ENCODE measurements at regions not wholly inside any gene's neighbourhood (a gene's known extent, or its start where the extent isn't known, plus 50 kb on each side); places are given as distances from the start of the nearest gene placed in this dataset.

DNA sequence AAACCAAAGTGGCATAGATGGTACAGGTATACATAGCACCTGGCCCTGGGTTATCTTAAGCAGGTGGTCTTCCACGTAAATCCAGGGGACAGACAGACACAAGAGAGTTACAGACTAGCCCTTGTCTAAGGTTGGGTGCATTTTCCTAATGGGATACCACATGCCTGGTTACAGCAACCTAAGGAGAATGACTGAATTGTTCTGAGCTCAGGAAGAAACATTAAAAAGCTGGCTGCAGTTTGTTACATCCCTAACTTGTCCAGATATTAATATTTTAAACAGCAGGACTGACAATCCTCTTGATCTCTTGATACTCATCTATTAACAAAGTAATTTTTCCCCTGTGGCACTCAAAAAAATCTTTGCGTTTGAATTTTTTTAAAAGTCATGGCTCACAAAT lies 102.2 kb upstream of the SERP2 start:
- TF ChIP-seq, protein P1, sequence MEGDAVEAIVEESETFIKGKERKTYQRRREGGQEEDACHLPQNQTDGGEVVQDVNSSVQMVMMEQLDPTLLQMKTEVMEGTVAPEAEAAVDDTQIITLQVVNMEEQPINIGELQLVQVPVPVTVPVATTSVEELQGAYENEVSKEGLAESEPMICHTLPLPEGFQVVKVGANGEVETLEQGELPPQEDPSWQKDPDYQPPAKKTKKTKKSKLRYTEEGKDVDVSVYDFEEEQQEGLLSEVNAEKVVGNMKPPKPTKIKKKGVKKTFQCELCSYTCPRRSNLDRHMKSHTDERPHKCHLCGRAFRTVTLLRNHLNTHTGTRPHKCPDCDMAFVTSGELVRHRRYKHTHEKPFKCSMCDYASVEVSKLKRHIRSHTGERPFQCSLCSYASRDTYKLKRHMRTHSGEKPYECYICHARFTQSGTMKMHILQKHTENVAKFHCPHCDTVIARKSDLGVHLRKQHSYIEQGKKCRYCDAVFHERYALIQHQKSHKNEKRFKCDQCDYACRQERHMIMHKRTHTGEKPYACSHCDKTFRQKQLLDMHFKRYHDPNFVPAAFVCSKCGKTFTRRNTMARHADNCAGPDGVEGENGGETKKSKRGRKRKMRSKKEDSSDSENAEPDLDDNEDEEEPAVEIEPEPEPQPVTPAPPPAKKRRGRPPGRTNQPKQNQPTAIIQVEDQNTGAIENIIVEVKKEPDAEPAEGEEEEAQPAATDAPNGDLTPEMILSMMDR (conservative IDR thresholded peaks at IDR 0.05; ENCODE audit: low read length): no peak
- TF ChIP-seq EZH2phosphoT487 (IDR thresholded peaks at IDR 0.05; ENCODE audit: borderline replicate concordance): no peak
